Stomach smooth muscle (tissue), 2 donors: ENCODE measurements at regions not wholly inside any gene's neighbourhood (a gene's known extent, or its start where the extent isn't known, plus 50 kb on each side); places are given as distances from the start of the nearest gene placed in this dataset.

Experiments
- H3K27ac ChIP-seq: one replicate; pipeline ENCODE4 v1.7.0; 2013; ENCODE audit warnings: mild to moderate bottlenecking, low read length, inconsistent platforms
- H3K27me3 ChIP-seq, 2 donors: one replicate each; pipeline ENCODE4 v1.7.0; 2013; ENCODE audit warnings: low read length in 2 of 2; ENCODE audit not compliant: insufficient read depth in 2 of 2, control insufficient read depth in 1 of 2
- H3K36me3 ChIP-seq, 2 donors: one replicate each; pipeline ENCODE4 v1.7.0; 2013; ENCODE audit warnings: low read length in 2 of 2; ENCODE audit not compliant: control insufficient read depth in 2 of 2, insufficient read depth in 2 of 2
- H3K4me1 ChIP-seq: one replicate; pipeline ENCODE4 v1.7.0; 2013; ENCODE audit warnings: low read length; ENCODE audit not compliant: control insufficient read depth, insufficient read depth
- H3K4me3 ChIP-seq, 2 donors: one replicate each; pipeline ENCODE4 v1.7.0; 2013; ENCODE audit warnings: low read length in 2 of 2
- H3K9ac ChIP-seq, 2 donors: one replicate each; pipeline ENCODE4 v1.7.0; 2013; ENCODE audit warnings: low read length in 2 of 2, mild to moderate bottlenecking in 1 of 2
- H3K9me3 ChIP-seq, 2 donors: one replicate each; pipeline ENCODE4 v1.7.0; 2013; ENCODE audit warnings: low read length in 2 of 2; ENCODE audit not compliant: control insufficient read depth in 2 of 2
- donor health status: healthy.
- donor health status: Pancreatic carcinoma.

DNA sequence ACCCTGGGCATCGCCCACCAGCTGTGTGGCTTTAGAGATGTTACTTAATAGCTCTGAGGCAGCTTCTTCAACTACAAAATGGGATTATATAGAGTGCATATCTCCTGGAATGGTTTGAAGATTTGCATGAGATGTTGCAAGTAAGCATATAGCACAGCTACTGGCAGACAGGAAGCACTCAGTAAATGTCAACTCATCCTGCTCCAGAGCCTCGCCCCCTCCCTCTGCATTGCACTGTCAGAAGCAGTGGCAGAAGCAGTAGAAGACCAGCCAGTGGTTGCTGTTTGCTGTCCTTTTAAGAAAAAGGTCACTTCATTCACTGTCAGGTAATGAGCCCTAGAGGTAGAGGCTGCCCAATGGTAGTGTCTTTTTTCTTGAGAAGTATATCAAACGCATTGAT is 180.0 kb upstream of the GHITM start:
- Histone ChIP-seq H3K9me3 (no peaks in the 10 kb centered on the region), H3K36me3 (no peaks in the 10 kb centered on the region), H3K9ac (no peak overlapping the region), H3K4me3 (no peak overlapping the region), H3K27ac (no peak overlapping the region), H3K27me3 (no peaks in the 10 kb centered on the region), H3K4me1 (no peaks in the 10 kb centered on the region)

DNA sequence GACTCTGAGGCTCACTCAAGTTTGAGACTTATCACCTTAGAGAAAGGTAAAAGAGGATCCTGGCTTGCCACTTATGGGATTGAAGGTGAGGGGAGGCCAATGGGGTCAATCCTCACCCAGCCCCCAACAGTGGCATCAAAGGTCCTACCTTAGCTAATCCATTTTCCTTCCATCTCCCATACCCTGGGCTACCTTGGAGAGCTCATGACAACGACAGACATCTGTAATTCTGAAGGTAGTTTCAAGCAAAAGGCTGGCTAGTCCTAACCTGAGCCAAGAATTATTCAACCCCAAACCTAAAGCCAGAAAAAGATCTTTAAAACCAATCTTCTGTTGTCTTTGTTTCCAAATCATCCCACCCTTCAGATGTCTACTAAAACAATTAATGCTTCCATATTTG is 179.2 kb upstream of the GHITM start:
- H3K4me3 ChIP-seq = no peak overlapping the region
- H3K36me3 ChIP-seq = no peaks in the 10 kb centered on the region
- H3K27ac ChIP-seq = no peak overlapping the region
- H3K9ac ChIP-seq = no peak overlapping the region
- H3K9me3 ChIP-seq = no peaks in the 10 kb centered on the region
- H3K4me1 ChIP-seq = no peaks in the 10 kb centered on the region
- no peaks in the 10 kb centered on the region for H3K27me3 ChIP-seq

DNA sequence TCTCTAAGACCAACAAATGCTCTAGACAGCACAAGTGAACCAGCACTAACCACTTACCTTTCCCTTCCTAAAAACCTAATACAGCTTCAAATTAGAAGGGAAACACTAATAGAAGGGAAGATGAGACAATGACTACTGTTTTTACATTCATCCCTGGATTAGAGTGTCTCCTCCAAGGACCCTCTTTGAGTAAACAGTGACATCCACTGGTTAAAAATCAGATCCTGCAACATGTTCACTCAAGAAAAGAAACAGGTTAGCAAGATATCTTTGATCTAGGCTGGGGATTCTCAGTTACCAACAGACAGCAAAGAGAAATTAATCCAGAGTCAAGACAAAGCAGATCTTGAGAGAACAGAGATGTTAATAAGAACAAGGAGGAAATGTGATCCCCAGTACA is 177.7 kb upstream of the GHITM start:
- H3K4me3 ChIP-seq = no peak overlapping the region
- H3K9me3 ChIP-seq = no peaks in the 10 kb centered on the region
- no peak overlapping the region for H3K27ac ChIP-seq
- no peaks in the 10 kb centered on the region for H3K4me1 ChIP-seq
- H3K36me3 ChIP-seq = no peaks in the 10 kb centered on the region
- no peaks in the 10 kb centered on the region for H3K27me3 ChIP-seq
- H3K9ac ChIP-seq = no peak overlapping the region

DNA sequence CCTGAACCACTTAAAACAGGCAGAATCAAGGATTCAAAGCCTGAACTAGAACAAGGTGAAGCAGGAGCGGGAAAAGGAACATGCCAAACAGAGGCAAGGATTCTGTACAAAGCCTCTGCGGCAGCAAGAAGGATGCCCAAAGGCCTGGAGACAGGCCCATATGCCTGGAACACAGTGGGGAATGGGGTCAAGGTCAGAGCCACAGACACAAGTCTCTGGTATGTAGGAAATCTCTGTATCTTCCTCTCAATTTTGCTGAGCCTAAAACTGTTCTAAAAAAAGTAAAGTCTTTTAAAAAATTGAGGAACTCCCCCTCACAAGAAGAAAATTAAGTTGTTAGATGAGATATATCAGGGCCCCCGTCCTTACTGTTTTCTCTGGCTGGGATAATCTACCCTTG is 175.9 kb upstream of the GHITM start:
- no peak overlapping the region for H3K27ac ChIP-seq
- no peaks in the 10 kb centered on the region for H3K27me3 ChIP-seq
- no peaks in the 10 kb centered on the region for H3K36me3 ChIP-seq
- H3K4me3 ChIP-seq = no peak overlapping the region
- no peaks in the 10 kb centered on the region for H3K4me1 ChIP-seq
- no peak overlapping the region for H3K9ac ChIP-seq
- H3K9me3 ChIP-seq = no peaks in the 10 kb centered on the region

DNA sequence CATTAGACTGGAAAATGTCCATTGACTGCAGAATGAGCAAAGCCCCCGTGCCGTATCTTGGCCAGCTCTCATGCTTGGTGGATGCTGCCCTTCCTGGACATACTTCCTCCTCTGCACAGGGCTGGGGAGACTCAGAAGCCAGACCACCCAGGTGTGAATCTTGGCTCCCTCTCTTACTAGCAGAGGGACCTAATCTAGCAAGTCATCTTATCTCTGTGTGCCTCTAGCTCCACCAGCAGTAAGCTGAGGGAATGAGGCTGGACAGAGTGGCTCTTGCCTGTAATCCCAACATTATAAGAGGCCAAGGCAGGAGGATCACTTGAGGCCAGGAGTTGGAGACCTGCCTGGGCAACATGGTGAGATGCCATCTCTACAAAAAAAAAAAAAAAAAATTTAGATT is 173.8 kb upstream of the GHITM start:
- Histone ChIP-seq H3K9me3 (no peaks in the 10 kb centered on the region), H3K4me1 (no peaks in the 10 kb centered on the region)

DNA sequence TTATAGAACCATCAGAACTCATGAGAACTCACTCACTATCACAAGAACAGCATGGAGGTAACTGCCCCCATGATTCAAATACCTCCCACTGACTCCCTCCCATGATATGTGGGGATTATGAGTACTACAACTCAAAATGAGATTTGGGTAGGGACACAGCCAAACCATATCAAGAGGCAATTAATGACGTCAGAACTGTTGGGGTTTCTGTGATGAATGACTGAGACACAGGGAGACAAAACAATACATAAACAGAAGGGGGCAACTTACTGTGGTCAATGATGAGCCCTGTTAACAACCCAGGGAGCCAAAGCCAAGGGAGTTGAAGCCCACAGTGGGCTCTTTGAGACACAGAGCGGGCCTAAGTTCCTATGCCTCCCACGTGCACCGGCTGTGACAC is 171.3 kb upstream of the GHITM start:
- H3K27me3 ChIP-seq = no peaks in the 10 kb centered on the region

More for the DNA sequence above, 173.8 kb upstream of the GHITM start:
- Histone ChIP-seq H3K27me3 (no peaks in the 10 kb centered on the region), H3K36me3 (no peaks in the 10 kb centered on the region), H3K4me3 (no peak overlapping the region), H3K27ac (no peak overlapping the region), H3K9ac (no peak overlapping the region)

DNA sequence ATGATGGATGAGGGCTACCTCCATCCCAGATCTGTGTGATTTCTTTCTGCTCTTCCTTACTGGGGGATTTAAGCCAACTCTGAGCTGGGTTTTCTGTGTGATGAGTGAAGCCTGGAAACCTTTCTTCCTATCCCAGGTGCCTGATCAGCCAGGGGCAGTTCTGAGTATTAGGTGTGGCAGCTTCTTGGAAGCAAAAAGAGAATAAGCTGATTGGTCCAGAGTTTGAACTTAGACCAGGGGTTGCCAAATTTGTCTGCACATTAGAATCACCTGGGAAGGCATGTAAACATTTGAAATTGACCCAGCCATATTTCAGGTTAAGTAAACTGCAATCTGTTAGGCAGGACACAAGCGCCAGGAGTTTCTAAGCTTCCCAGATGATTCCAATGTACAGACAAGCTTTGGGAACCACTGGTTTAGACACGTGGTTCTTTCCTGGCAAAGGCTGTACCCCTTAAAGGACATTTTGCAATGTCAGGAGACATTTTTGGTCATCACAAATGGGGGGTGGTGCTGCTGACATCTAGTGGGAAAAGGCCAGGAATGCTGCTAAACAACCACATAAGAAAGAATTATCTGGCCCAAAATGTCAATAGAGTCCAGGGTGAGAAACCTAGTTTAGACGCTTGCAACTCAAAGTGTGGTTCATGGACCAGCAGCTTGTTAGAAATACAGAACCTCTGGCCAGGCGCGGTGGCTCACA is 160.5 kb upstream of the GHITM start:
- Histone ChIP-seq H3K4me3 (no peak overlapping the region), H3K27me3 (no peaks in the 10 kb centered on the region), H3K4me1 (no peaks in the 10 kb centered on the region), H3K9ac (no peak overlapping the region), H3K9me3 (no peaks in the 10 kb centered on the region), H3K27ac (no peak overlapping the region), H3K36me3 (no peaks in the 10 kb centered on the region)

More for the DNA sequence above, 171.3 kb upstream of the GHITM start:
- no peak overlapping the region for H3K9ac ChIP-seq
- no peak overlapping the region for H3K4me3 ChIP-seq
- no peak overlapping the region for H3K27ac ChIP-seq
- no peaks in the 10 kb centered on the region for H3K9me3 ChIP-seq
- no peaks in the 10 kb centered on the region for H3K4me1 ChIP-seq
- no peaks in the 10 kb centered on the region for H3K36me3 ChIP-seq

DNA sequence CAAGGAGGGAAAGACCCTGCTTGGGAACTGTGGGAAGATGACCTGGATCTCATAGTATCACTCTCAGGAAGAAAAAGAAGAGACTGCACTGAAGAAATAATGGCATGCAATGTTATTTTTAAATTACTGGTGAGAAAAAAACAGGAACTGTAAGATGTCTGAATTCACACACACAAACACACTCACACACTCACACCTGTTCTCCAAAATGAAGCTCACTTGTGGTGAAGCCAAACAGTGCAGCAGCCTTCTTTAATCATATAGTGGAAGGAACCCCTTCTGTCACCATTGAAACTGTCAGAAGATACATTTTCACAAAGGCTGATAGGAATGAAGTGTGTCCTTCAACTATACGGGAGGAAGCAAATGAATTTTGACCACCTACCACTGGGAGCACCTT is 156.5 kb upstream of the GHITM start:
- Histone ChIP-seq H3K27me3 (no peaks in the 10 kb centered on the region), H3K9ac (no peak overlapping the region), H3K4me1 (no peaks in the 10 kb centered on the region)

DNA sequence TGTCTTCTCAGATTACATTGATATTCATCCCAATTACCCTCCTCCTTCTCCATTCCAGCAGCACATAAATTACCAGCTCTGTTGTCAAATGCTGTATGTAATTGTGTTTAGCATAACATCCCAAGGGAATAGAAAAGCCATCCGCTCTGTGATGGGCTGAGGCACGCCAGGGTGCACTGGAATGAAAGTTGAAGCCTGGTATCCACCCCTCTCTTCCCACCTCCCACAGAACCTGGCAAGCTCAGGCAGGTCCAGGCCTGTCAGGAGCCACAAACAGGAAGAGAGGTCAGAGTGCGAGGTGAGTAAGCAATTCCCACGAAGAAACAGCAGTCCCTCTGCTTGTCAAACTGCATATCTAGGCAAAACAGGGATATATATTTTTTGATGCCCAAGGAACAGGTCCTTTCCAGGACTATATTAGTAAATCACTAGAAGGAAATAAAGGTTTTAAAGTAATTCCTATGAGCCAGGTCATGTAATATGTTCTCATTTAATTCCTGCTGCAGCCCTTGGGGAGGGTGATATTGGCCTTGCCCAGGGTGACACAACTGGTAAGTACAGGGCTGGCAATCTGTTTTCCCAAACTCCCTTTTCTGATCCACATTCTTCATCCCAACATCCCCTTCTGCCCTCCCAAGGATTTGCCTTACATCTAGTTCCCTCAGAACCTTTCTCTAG is 155.6 kb upstream of the GHITM start:
- no peak overlapping the region for H3K27ac ChIP-seq
- no peak overlapping the region for H3K9ac ChIP-seq
- no peak overlapping the region for H3K4me3 ChIP-seq
- no peaks in the 10 kb centered on the region for H3K4me1 ChIP-seq
- H3K9me3 ChIP-seq = no peaks in the 10 kb centered on the region
- H3K36me3 ChIP-seq = no peaks in the 10 kb centered on the region
- no peaks in the 10 kb centered on the region for H3K27me3 ChIP-seq

More for the DNA sequence above, 156.5 kb upstream of the GHITM start:
- no peaks in the 10 kb centered on the region for H3K9me3 ChIP-seq
- no peak overlapping the region for H3K4me3 ChIP-seq
- no peak overlapping the region for H3K27ac ChIP-seq
- H3K36me3 ChIP-seq = no peaks in the 10 kb centered on the region

DNA sequence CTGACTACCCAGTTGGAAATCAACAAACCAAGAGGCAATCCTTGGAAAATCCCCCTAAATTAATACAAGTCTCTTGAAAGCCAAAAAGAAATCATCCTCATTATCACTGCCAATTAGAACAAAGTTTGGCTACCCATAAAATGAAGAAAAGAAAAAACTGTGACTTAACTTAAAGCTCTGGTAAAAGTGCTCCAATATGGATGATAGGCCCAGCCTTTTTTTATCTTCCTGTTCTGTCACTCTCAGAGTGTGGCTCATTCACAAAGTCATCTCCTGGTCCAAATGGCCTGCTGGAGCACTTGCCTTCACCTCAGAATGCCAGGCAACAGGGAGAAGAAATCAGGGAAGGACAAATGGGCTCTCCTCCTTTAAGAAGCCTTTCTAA is 155.1 kb upstream of the GHITM start:
- Histone ChIP-seq H3K9ac (no peak overlapping the region), H3K36me3 (no peaks in the 10 kb centered on the region), H3K27ac (no peak overlapping the region), H3K27me3 (no peaks in the 10 kb centered on the region), H3K4me3 (no peak overlapping the region), H3K4me1 (no peaks in the 10 kb centered on the region), H3K9me3 (no peaks in the 10 kb centered on the region)

DNA sequence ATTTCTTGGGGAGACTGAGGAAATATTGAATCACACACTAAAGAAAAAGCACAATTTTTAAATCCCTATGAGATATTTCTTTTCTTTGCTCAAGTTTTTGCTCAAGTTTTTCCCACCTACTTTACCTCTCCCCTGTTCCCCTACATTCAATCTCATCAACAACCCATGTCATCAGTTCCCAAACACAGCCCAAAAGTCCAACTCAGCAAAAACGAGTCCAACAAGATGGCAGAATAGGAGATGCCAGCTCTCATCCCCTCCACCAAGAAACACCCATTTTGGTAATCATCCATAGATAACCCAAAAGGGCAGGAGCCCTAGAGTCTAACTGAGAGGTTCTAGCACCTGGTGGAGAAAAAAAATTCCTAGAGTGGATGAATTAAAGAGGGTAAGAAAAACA is 152.5 kb upstream of the GHITM start:
- Histone ChIP-seq H3K27ac (no peak overlapping the region), H3K9ac (no peak overlapping the region), H3K4me1 (no peaks in the 10 kb centered on the region), H3K4me3 (no peak overlapping the region), H3K9me3 (no peaks in the 10 kb centered on the region), H3K36me3 (no peaks in the 10 kb centered on the region), H3K27me3 (no peaks in the 10 kb centered on the region)
